Activated CD8-positive, alpha-beta T cell treated with anti-CD3 and anti-CD28 coated beads for 36 hours (primary cell): ENCODE measurements at regions not wholly inside any gene's neighbourhood (a gene's known extent, or its start where the extent isn't known, plus 50 kb on each side); places are given as distances from the start of the nearest gene placed in this dataset.

ENCODE experiments used
- ATAC-seq: fragments of 200-7000 bp; cut with Tn5 transposase; one replicate; pipeline ENCODE4 v1.10.0; 2021; ENCODE audit warnings: mild to moderate bottlenecking, moderate library complexity
- CTCF ChIA-PET: fragments of 350-600 bp; sonication (Branson Sonifier 250); formaldehyde crosslinking; loops from one replicate; lab custom pipeline; 2021; ENCODE audit warnings: antibody characterized with exemption; lab: Charles Lee
- POLR2A ChIA-PET: fragments of 350-600 bp; sonication (Branson Sonifier 250); formaldehyde crosslinking; loops from one replicate; lab custom pipeline; 2021; ENCODE audit warnings: antibody characterized with exemption; lab: Charles Lee
- DNase-seq: peaks from one replicate; pipeline ENCODE4 v3.0.0-alpha.2; 2020
- H3K27ac Mint-ChIP-seq: one replicate; pipeline ENCODE4 v1.8.0; 2021; ENCODE audit warnings: mild to moderate bottlenecking, mixed read lengths
- H3K27me3 Mint-ChIP-seq: one replicate; pipeline ENCODE4 v1.8.0; 2021; ENCODE audit warnings: mixed read lengths
- H3K36me3 Mint-ChIP-seq: one replicate; pipeline ENCODE4 v1.8.0; 2021; ENCODE audit warnings: low read depth, mixed read lengths
- H3K4me1 Mint-ChIP-seq: one replicate; pipeline ENCODE4 v1.8.0; 2021; ENCODE audit warnings: low read depth, mixed read lengths
- H3K4me3 Mint-ChIP-seq: one replicate; pipeline ENCODE4 v1.8.0; 2021; ENCODE audit warnings: mild to moderate bottlenecking, moderate library complexity, mixed read lengths
- H3K9me3 Mint-ChIP-seq: one replicate; pipeline ENCODE4 v1.8.0; 2021; ENCODE audit warnings: mixed read lengths
- intact Hi-C: fragments of 100-400 bp; cut with micrococcal nuclease; formaldehyde crosslinking; loops from one replicate; pipeline ENCODE4 v1.10.0; 2022
- TF ChIP-seq, protein P1 (sequence below): fragments of 200-600 bp; IDR thresholded peaks from one replicate; pipeline ENCODE4 v1.8.0; 2022; ENCODE audit warnings: antibody characterized with exemption, mild to moderate bottlenecking

DNA sequence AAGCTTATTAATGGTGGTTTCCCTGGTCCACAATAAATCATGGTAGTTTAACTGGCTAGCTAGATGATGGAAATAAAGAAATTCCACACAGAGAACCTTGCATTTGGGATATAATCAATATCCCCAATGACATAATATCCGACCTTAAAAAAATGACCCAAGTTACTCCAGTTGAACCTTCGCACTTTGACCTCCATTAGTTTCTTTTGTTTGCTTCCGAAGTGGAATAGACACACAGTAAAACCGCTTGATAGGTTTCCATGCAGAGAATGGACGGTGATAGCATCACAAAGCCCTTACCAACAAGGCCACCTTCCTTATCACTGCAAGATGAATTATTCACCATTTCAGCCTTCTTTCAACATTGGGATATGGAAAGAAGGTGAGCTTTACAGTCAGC lies 1966.1 kb upstream of the CELF4 start:
- Mint-ChIP-seq H3K4me1 (no peaks in the 10 kb centered on the region), H3K9me3 (no peaks in the 10 kb centered on the region), H3K27ac (no peak overlapping the region), H3K27me3 (no peaks in the 10 kb centered on the region), H3K4me3 (no peak overlapping the region), H3K36me3 (no peaks in the 10 kb centered on the region)
- ChIA-PET POLR2A (no interaction called here), CTCF (no interaction called here)
- TF ChIP-seq, protein P1, sequence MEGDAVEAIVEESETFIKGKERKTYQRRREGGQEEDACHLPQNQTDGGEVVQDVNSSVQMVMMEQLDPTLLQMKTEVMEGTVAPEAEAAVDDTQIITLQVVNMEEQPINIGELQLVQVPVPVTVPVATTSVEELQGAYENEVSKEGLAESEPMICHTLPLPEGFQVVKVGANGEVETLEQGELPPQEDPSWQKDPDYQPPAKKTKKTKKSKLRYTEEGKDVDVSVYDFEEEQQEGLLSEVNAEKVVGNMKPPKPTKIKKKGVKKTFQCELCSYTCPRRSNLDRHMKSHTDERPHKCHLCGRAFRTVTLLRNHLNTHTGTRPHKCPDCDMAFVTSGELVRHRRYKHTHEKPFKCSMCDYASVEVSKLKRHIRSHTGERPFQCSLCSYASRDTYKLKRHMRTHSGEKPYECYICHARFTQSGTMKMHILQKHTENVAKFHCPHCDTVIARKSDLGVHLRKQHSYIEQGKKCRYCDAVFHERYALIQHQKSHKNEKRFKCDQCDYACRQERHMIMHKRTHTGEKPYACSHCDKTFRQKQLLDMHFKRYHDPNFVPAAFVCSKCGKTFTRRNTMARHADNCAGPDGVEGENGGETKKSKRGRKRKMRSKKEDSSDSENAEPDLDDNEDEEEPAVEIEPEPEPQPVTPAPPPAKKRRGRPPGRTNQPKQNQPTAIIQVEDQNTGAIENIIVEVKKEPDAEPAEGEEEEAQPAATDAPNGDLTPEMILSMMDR = no peak
- no peak for DNase-seq
- ATAC-seq = no peak
- intact Hi-C loops = no loop called here

DNA sequence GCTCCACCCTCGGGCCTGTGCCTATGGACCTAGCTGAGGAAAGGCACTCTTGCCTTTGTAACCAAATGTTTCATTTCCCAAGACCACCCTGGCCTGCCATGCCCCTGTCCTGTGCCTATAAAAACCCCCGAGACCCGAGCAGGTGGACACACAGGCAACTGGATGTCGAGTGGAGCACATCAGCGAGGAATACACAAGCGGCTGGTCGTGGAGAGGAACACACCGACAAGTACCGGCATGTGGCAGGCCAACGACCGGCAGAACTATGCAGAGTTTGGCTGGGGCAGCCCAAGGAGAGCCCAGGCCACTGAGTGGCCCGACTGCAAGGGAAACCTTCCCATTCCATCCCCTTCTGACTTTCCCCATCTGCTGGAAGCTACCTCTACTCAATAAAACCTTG lies 1963.8 kb upstream of the CELF4 start:
- ChIA-PET CTCF (no interaction called here), POLR2A (no interaction called here)
- no peak for ATAC-seq
- no peaks in the 10 kb centered on the region for H3K36me3 Mint-ChIP-seq
- no peak for DNase-seq
- TF ChIP-seq, protein P1 = no peak
- no peak overlapping the region for H3K27ac Mint-ChIP-seq
- intact Hi-C loops = no loop called here
- H3K9me3 Mint-ChIP-seq = no peaks in the 10 kb centered on the region
- no peak overlapping the region for H3K4me3 Mint-ChIP-seq
- H3K27me3 Mint-ChIP-seq = no peaks in the 10 kb centered on the region
- H3K4me1 Mint-ChIP-seq = no peaks in the 10 kb centered on the region

DNA sequence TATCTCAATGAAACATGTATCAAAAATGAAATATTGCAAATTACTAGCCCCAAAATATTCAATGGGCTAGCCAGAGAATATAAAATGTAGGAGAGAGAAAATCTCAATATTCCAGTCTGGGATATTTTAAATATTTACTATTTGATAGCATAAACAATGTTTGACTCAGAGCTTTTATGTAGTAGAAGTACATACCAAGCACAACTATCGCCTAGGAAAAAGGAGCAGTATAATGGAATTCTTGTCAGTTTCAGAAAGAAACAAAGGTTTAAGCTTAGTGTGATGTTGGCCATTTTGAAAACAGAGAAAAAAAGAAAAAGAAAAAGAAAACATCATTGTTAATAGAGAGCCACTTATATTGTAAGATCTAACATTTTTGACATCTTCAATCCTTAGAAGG lies 1961.9 kb upstream of the CELF4 start:
- CTCF ChIA-PET = no interaction called here
- no peak for DNase-seq
- TF ChIP-seq, protein P1 = no peak

DNA sequence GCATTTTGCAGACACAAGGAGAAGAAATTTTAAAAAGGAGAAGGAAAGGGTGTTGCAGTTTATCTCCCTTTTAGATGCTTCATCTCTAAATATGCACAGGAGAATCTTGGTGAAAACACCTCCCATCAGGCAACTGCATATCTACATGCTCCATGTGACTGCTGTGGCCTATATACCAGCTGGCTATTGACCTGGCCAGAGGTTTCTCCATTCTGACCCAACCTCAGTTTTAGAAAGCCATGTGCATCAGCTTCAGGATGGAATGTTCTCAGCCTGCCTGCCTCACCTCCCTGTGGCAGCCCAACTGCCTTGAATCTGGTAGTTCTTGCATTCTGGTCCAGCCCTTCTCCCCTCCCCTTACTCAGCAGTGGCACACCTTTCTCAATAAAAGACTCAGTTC lies 1958.8 kb upstream of the CELF4 start:
- intact Hi-C loops = no loop called here
- POLR2A ChIA-PET = no interaction called here
- Mint-ChIP-seq H3K4me1 (no peaks in the 10 kb centered on the region), H3K4me3 (no peak overlapping the region), H3K9me3 (no peaks in the 10 kb centered on the region), H3K36me3 (no peaks in the 10 kb centered on the region), H3K27ac (no peak overlapping the region), H3K27me3 (no peaks in the 10 kb centered on the region)
- CTCF ChIA-PET = no interaction called here
- no peak for DNase-seq
- ATAC-seq = no peak
- TF ChIP-seq, protein P1 = no peak

More for the DNA sequence above, 1961.9 kb upstream of the CELF4 start:
- Mint-ChIP-seq H3K27me3 (no peaks in the 10 kb centered on the region), H3K9me3 (no peaks in the 10 kb centered on the region), H3K4me3 (no peak overlapping the region), H3K27ac (no peak overlapping the region), H3K36me3 (no peaks in the 10 kb centered on the region), H3K4me1 (no peaks in the 10 kb centered on the region)
- intact Hi-C loops = no loop called here
- no peak for ATAC-seq
- POLR2A ChIA-PET = no interaction called here

DNA sequence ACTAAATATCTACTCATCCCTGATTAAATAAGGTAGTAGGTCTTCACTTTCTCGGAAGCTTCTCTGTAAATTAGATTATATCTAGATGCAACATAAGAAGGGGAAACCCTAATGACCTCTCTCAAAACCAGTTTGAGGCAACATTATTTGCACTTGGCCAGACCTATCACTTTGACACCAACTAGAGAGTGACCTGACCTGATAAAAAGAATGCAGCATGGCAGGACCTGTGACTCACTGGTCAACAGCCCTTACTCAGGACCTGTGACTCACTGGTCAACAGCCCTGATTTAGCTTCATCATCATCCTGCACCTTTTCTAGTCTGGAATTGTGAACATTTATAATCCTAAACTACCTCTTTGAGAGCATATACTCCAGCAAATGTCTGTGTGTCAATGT lies 1957.7 kb upstream of the CELF4 start:
- Mint-ChIP-seq H3K27ac (no peak overlapping the region), H3K9me3 (no peaks in the 10 kb centered on the region), H3K36me3 (no peaks in the 10 kb centered on the region), H3K4me3 (no peak overlapping the region), H3K27me3 (no peaks in the 10 kb centered on the region), H3K4me1 (no peaks in the 10 kb centered on the region)
- TF ChIP-seq, protein P1 = no peak
- no peak for DNase-seq
- CTCF ChIA-PET = interaction anchor here (0.7 kb wide), 1 partner anchor 17 kb away, joined by 3 read pairs; no protein-coding TSS in a partner anchor
- POLR2A ChIA-PET = no interaction called here
- intact Hi-C loops = no loop called here
- no peak for ATAC-seq
